ENCODE measurements at regions not wholly inside any gene's neighbourhood (a gene's known extent, or its start where the extent isn't known, plus 50 kb on each side); places are given as distances from the start of the nearest gene placed in this dataset.
A peak's percentile ranks its signal among the peaks of the same experiment; 100 is the strongest.
"Not testable (repeated sequence)": the region's sequence is repeated elsewhere in the genome, so short reads cannot be mapped to it uniquely, and the experiment has no call there.

GRCh38 chr4:154907345-154908045, 126.4 kb downstream of the RBM46 start:
- H3K27me3 Mint-ChIP-seq; H3K4me3 Mint-ChIP-seq (ENCODE audit: low read depth); H3K27ac Mint-ChIP-seq: not testable (repeated sequence)

DNA sequence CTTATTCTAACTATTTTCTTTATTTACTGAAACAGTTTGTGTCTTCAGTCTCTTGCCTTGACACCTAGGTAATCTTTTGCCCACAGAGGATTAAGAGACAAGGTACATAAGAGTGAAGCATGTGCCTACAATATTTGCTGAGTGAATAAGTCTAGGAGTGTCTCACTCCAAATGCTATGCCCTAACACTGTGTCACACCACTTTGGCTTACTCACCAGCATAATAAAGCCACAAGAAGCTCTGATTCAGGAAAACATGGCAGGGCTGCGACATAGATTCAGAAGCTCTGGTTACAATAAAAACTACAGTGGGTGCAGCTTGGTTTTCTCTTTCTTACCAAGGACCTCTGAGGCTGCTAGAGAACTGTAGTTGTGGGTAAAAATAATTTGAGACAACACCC, 127.1 kb downstream of the RBM46 start:
- Mint-ChIP-seq H3K36me3 (ENCODE audit: insufficient read depth) (no peaks in the 10 kb centered on the region), H3K4me1 (ENCODE audit: low read depth) (no peaks in the 10 kb centered on the region), H3K27ac (no peak overlapping the region), H3K27me3 (no peaks in the 10 kb centered on the region), H3K4me3 (ENCODE audit: low read depth) (no peak overlapping the region), H3K9me3 (ENCODE audit: low read depth) (no peaks in the 10 kb centered on the region)
- DNase-seq (ENCODE audit: low spot score, unreplicated experiment): no peak
- TF ChIP-seq CTCF (IDR thresholded peaks at IDR 0.05; ENCODE audit: unreplicated experiment): no peak

More at GRCh38 chr4:154907345-154908045, 126.4 kb downstream of the RBM46 start:
- not testable (repeated sequence) for H3K4me1 Mint-ChIP-seq (ENCODE audit: low read depth); H3K9me3 Mint-ChIP-seq (ENCODE audit: low read depth); H3K36me3 Mint-ChIP-seq (ENCODE audit: insufficient read depth); DNase-seq (ENCODE audit: low spot score, unreplicated experiment)

- no peaks in the 10 kb centered on the region for H3K4me1 Mint-ChIP-seq (ENCODE audit: low read depth)
- H3K4me3 Mint-ChIP-seq (ENCODE audit: low read depth): no peak overlapping the region
- H3K9me3 Mint-ChIP-seq (ENCODE audit: low read depth): no peaks in the 10 kb centered on the region
- H3K27me3 Mint-ChIP-seq: peaks cover 3% of the 10 kb centered on the region
- DNase-seq (ENCODE audit: low spot score, unreplicated experiment): no peak
- peak; percentile 46 for TF ChIP-seq CTCF (IDR thresholded peaks at IDR 0.05; ENCODE audit: unreplicated experiment)
- H3K36me3 Mint-ChIP-seq (ENCODE audit: insufficient read depth): no peaks in the 10 kb centered on the region
- no peak overlapping the region for H3K27ac Mint-ChIP-seq
These were observed 130.0 kb downstream of the RBM46 start for GRCh38 chr4:154911097-154911496.

GRCh38 chr4:154911608-154912098, 130.6 kb downstream of the RBM46 start:
- no peak for DNase-seq (ENCODE audit: low spot score, unreplicated experiment)
- no peaks in the 10 kb centered on the region for H3K9me3 Mint-ChIP-seq (ENCODE audit: low read depth)
- H3K4me1 Mint-ChIP-seq (ENCODE audit: low read depth): no peaks in the 10 kb centered on the region
- H3K4me3 Mint-ChIP-seq (ENCODE audit: low read depth): no peak overlapping the region
- peaks cover 3% of the 10 kb centered on the region for H3K27me3 Mint-ChIP-seq
- no peaks in the 10 kb centered on the region for H3K36me3 Mint-ChIP-seq (ENCODE audit: insufficient read depth)
- TF ChIP-seq CTCF (IDR thresholded peaks at IDR 0.05; ENCODE audit: unreplicated experiment): no peak
- H3K27ac Mint-ChIP-seq: no peak overlapping the region

DNA sequence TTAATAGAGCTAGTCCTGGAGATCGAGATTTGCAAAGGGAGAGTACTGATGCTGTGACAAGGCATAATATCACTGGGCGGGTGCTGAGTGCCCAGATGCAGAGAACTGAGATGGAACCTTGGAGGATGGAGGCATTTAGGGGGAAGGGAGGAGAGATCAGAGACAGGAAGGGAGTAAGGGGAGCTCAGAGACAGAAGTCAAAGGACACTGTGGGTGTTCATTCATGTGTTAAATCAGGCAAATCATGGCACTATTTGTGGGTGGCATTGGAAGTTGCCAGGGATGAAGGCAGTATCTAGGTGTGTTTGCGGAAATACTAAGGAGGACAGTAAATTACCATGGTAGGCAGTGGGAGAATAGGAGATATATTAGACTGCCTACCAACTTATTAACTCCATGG, 135.0 kb downstream of the RBM46 start:
- TF ChIP-seq CTCF (IDR thresholded peaks at IDR 0.05; ENCODE audit: unreplicated experiment): no peak
- no peaks in the 10 kb centered on the region for H3K36me3 Mint-ChIP-seq (ENCODE audit: insufficient read depth)
- H3K27me3 Mint-ChIP-seq: peaks cover 3% of the 10 kb centered on the region
- no peak for DNase-seq (ENCODE audit: low spot score, unreplicated experiment)
- H3K4me1 Mint-ChIP-seq (ENCODE audit: low read depth): no peaks in the 10 kb centered on the region
- no peak overlapping the region for H3K27ac Mint-ChIP-seq
- no peak overlapping the region for H3K4me3 Mint-ChIP-seq (ENCODE audit: low read depth)
- no peaks in the 10 kb centered on the region for H3K9me3 Mint-ChIP-seq (ENCODE audit: low read depth)

GRCh38 chr4:154927126-154927680, 146.1 kb downstream of the RBM46 start:
- Mint-ChIP-seq H3K4me1 (ENCODE audit: low read depth) (no peaks in the 10 kb centered on the region), H3K4me3 (ENCODE audit: low read depth) (no peak overlapping the region), H3K27me3 (peaks cover 10% of the 10 kb centered on the region), H3K9me3 (ENCODE audit: low read depth) (peaks cover 15% of the 10 kb centered on the region), H3K36me3 (ENCODE audit: insufficient read depth) (peaks cover 2% of the 10 kb centered on the region), H3K27ac (no peak overlapping the region)
- no peak for TF ChIP-seq CTCF (IDR thresholded peaks at IDR 0.05; ENCODE audit: unreplicated experiment)
- no peak for DNase-seq (ENCODE audit: low spot score, unreplicated experiment)

All from progenitor cell of endocrine pancreas (in vitro differentiated cells).